KMS-11 (cell line): ENCODE measurements at regions not wholly inside any gene's neighbourhood (a gene's known extent, or its start where the extent isn't known, plus 50 kb on each side); places are given as distances from the start of the nearest gene placed in this dataset.

Experiments used
- H2AFZ ChIP-seq: fragments of 200-600 bp; sonication (generic); 2 replicates; pipeline ENCODE4 v1.6.1; 2016; ENCODE audit warnings: antibody characterized with exemption, mixed run types, low read depth
- H3K27ac ChIP-seq: fragments of 200-600 bp; sonication (generic); 2 replicates; pipeline ENCODE4 v1.6.1; 2016; ENCODE audit warnings: mild to moderate bottlenecking, mixed run types
- H3K27me3 ChIP-seq: fragments of 200-600 bp; sonication (generic); 2 replicates; pipeline ENCODE4 v1.6.1; 2017; ENCODE audit warnings: mild to moderate bottlenecking, low read depth, mixed run types, moderate library complexity; ENCODE audit not compliant: insufficient read depth
- H3K36me3 ChIP-seq: fragments of 200-600 bp; sonication (generic); 2 replicates; pipeline ENCODE4 v1.6.1; 2017; ENCODE audit warnings: mild to moderate bottlenecking, mixed run types; ENCODE audit not compliant: insufficient read depth
- H3K4me1 ChIP-seq: fragments of 200-600 bp; sonication (generic); 2 replicates; pipeline ENCODE4 v1.6.1; 2016; ENCODE audit warnings: mild to moderate bottlenecking, low read depth, mixed run types; ENCODE audit not compliant: poor library complexity, severe bottlenecking
- H3K4me2 ChIP-seq: fragments of 200-600 bp; sonication (generic); 2 replicates; pipeline ENCODE4 v1.7.0; 2016; ENCODE audit warnings: mild to moderate bottlenecking, mixed run types
- H3K4me3 ChIP-seq: fragments of 200-600 bp; sonication (generic); IDR thresholded peaks from 2 replicates; pipeline ENCODE4 v1.6.1; 2017; ENCODE audit warnings: low read depth, low read length, mixed read lengths; ENCODE audit not compliant: insufficient read depth
- H3K79me2 ChIP-seq: fragments of 200-600 bp; sonication (generic); 2 replicates; pipeline ENCODE4 v1.6.1; 2016; ENCODE audit warnings: low read depth, mixed run types; ENCODE audit not compliant: insufficient read depth
- H3K9ac ChIP-seq: fragments of 200-600 bp; sonication (generic); 2 replicates; pipeline ENCODE4 v1.6.1; 2016; ENCODE audit warnings: mild to moderate bottlenecking, mixed run types
- H4K20me1 ChIP-seq: fragments of 200-600 bp; sonication (generic); 2 replicates; pipeline ENCODE4 v1.6.1; 2016; ENCODE audit warnings: mild to moderate bottlenecking, mixed run types; ENCODE audit not compliant: insufficient read depth
- CTCF ChIP-seq: fragments of 200-600 bp; sonication (generic); conservative IDR thresholded peaks from 2 replicates; pipeline ENCODE4 v1.6.1; 2017; ENCODE audit warnings: low read depth, mild to moderate bottlenecking, antibody characterized with exemption, low read length, moderate library complexity, mixed read lengths

DNA sequence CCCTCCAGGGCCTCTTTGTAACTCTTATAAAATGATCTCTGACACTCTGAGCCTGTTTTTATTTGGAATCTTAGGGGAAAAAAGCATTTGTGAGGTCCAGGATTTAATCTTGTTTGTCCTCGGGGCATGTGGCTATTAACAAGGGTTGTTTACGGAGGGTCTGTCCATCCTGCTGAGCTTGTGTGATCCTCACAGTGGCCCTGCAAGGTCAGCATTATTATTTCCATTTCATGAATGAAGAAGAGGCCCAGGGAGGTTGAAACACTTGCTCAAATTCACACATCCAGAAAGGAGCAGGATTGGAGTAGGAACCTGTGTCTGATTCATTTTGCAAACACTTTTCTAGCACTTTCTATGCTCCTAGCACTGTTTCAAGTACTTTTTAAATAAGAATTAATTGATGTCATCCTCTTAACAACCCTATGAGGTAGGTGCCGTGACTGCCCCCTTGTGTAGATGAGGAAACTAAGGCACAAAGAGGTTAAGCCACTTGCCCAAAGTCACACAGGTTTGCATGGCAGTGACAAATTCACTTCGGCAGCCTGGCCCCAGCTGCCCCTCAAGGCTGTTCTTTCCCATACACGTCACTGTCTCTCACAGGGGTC is 178.9 kb downstream of the MIS18A start:
- Histone ChIP-seq H3K79me2 (no peaks in the 10 kb centered on the region), H3K4me3 (no peak overlapping the region), H3K9ac (no peak overlapping the region), H4K20me1 (no peaks in the 10 kb centered on the region), H3K27me3 (no peaks in the 10 kb centered on the region), H2AFZ (no peak overlapping the region), H3K27ac (no peak overlapping the region), H3K4me1 (no peaks in the 10 kb centered on the region), H3K36me3 (no peaks in the 10 kb centered on the region), H3K4me2 (no peak overlapping the region)
- no peak for TF ChIP-seq CTCF

GRCh38 chr21:32096411-32096810 is 182.4 kb downstream of the MIS18A start:
- TF ChIP-seq CTCF = 0 out of 2 replicates have a peak, but pooled peaks have one; percentile 46
- no peaks in the 10 kb centered on the region for H3K79me2 ChIP-seq
- no peaks in the 10 kb centered on the region for H3K36me3 ChIP-seq
- no peak overlapping the region for H3K27ac ChIP-seq
- H3K4me3 ChIP-seq = no peak overlapping the region
- no peaks in the 10 kb centered on the region for H4K20me1 ChIP-seq
- H3K9ac ChIP-seq = no peak overlapping the region
- no peaks in the 10 kb centered on the region for H3K27me3 ChIP-seq
- H2AFZ ChIP-seq = no peak overlapping the region
- no peak overlapping the region for H3K4me2 ChIP-seq
- H3K4me1 ChIP-seq = no peaks in the 10 kb centered on the region

DNA sequence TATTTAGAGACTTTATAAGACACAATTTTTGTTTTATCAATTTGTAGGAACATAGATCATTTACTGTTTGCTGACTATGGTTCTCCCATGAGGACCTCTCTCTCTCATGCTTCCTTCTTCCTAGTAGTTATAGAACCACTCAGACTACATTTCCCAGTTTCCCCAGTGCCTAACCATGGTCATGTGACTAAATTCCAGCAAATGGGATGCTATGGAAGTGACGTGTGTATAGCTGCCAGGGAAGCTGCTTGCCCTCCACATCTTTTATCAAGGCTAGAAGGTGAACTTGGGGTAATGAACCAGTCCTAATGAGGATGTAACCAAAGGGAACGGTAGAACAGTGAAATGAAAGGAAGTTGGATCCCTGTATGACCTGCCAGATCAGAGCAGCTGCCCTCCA is 184.0 kb downstream of the MIS18A start:
- Histone ChIP-seq H3K36me3 (no peaks in the 10 kb centered on the region), H3K27ac (no peak overlapping the region), H3K4me2 (no peak overlapping the region), H3K4me3 (no peak overlapping the region), H3K27me3 (no peaks in the 10 kb centered on the region), H3K4me1 (no peaks in the 10 kb centered on the region), H2AFZ (no peak overlapping the region), H4K20me1 (no peaks in the 10 kb centered on the region), H3K79me2 (no peaks in the 10 kb centered on the region), H3K9ac (no peak overlapping the region)
- TF ChIP-seq CTCF = no peak

DNA sequence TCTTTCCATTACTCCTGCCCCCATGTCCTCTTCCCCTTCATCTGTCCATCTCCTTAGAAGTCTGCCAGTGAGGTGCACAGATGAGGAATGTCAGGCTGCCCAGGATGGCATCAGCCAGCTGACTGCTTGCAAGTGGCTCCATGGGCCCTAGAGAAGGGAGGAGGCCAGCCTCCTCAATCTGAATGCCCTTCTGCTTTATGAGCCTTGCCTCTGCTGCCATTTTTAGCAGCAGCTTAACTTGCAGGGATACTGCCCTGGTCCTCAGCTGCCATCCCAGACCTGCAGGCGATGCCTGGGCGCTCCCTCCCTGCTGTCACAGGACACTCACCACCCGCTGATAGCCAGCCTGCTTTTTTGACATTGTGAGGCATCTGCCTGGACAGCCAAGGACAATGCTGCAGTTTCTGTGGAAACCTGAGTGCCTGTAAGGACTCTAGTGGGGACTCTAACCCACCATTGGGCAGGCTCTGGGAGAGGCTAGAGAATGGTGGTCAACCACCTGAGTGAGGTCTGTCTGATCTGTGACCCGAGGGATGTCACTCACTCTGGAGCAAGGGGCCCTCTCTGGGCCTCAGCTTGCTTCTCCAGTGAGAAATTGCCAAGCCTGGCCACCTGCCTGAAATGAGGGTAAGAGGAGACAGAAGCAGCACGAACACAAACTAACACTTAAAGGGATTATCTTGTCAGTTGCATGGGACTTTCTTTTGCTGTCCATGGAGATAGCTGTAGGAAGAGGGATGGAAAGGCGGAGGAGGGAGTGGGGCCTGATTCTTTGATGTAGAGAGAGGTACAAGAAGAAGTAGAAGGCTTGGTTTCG is 185.0 kb downstream of the MIS18A start:
- Histone ChIP-seq H4K20me1 (no peaks in the 10 kb centered on the region), H3K9ac (no peak overlapping the region), H3K27ac (no peak overlapping the region), H3K79me2 (no peaks in the 10 kb centered on the region), H2AFZ (no peak overlapping the region), H3K4me3 (no peak overlapping the region), H3K27me3 (no peaks in the 10 kb centered on the region), H3K36me3 (no peaks in the 10 kb centered on the region), H3K4me1 (no peaks in the 10 kb centered on the region), H3K4me2 (no peak overlapping the region)
- no peak for TF ChIP-seq CTCF
